ENCODE measurements at regions not wholly inside any gene's neighbourhood (a gene's known extent, or its start where the extent isn't known, plus 50 kb on each side); places are given as distances from the start of the nearest gene placed in this dataset.
"Not testable (repeated sequence)": the region's sequence is repeated elsewhere in the genome, so short reads cannot be mapped to it uniquely, and the experiment has no call there.

GRCh38 chr11:24199461-24199860 lies 297.4 kb upstream of the LUZP2 start:
- Histone ChIP-seq H3K27me3 (ENCODE audit: low read depth) (no peaks in the 10 kb centered on the region), H3K27ac (no peak overlapping the region), H3K36me3 (no peaks in the 10 kb centered on the region), H3K4me1 (no peaks in the 10 kb centered on the region), H3K9me3 (no peaks in the 10 kb centered on the region), H3K4me3 (no peak overlapping the region)
- DNase-seq: no peak
- no peak for ATAC-seq
- no peak for TF ChIP-seq CTCF (IDR thresholded peaks at IDR 0.05)
- intact Hi-C loops (cut with DNase I): no loop called here

GRCh38 chr11:24206030-24206429 lies 290.8 kb upstream of the LUZP2 start:
- H3K9me3 ChIP-seq: no peaks in the 10 kb centered on the region
- H3K27me3 ChIP-seq (ENCODE audit: low read depth): no peaks in the 10 kb centered on the region
- TF ChIP-seq CTCF (IDR thresholded peaks at IDR 0.05): no peak
- DNase-seq (no peak), ATAC-seq (no peak)
- no peaks in the 10 kb centered on the region for H3K36me3 ChIP-seq
- no peak overlapping the region for H3K27ac ChIP-seq
- H3K4me3 ChIP-seq: no peak overlapping the region
- intact Hi-C loops (cut with DNase I): no loop called here
- H3K4me1 ChIP-seq: no peaks in the 10 kb centered on the region

GRCh38 chr11:24206511-24206910 lies 290.3 kb upstream of the LUZP2 start:
- DNase-seq (no peak), ATAC-seq (no peak)
- Histone ChIP-seq H3K4me1 (no peaks in the 10 kb centered on the region), H3K36me3 (no peaks in the 10 kb centered on the region), H3K9me3 (no peaks in the 10 kb centered on the region), H3K27me3 (ENCODE audit: low read depth) (no peaks in the 10 kb centered on the region), H3K4me3 (no peak overlapping the region), H3K27ac (no peak overlapping the region)
- no peak for TF ChIP-seq CTCF (IDR thresholded peaks at IDR 0.05)
- intact Hi-C loops (cut with DNase I): no loop called here

GRCh38 chr11:24216488-24216887 lies 280.4 kb upstream of the LUZP2 start:
- Histone ChIP-seq H3K4me3 (no peak overlapping the region), H3K4me1 (no peaks in the 10 kb centered on the region), H3K27ac (no peak overlapping the region), H3K9me3 (no peaks in the 10 kb centered on the region), H3K27me3 (ENCODE audit: low read depth) (no peaks in the 10 kb centered on the region), H3K36me3 (no peaks in the 10 kb centered on the region)
- intact Hi-C loops (cut with DNase I): no loop called here
- no peak for ATAC-seq
- TF ChIP-seq CTCF (IDR thresholded peaks at IDR 0.05): no peak
- DNase-seq: no peak

- H3K9me3 ChIP-seq; DNase-seq; H3K4me3 ChIP-seq; intact Hi-C loops (cut with DNase I); H3K36me3 ChIP-seq; H3K4me1 ChIP-seq; H3K27me3 ChIP-seq (ENCODE audit: low read depth); ATAC-seq; H3K27ac ChIP-seq: not testable (repeated sequence)
These were observed 279.5 kb upstream of the LUZP2 start for GRCh38 chr11:24217319-24217718.

GRCh38 chr11:24225501-24225900 lies 271.4 kb upstream of the LUZP2 start:
- Histone ChIP-seq H3K27me3 (ENCODE audit: low read depth) (no peaks in the 10 kb centered on the region), H3K4me3 (no peak overlapping the region), H3K4me1 (no peaks in the 10 kb centered on the region), H3K27ac (no peak overlapping the region), H3K36me3 (no peaks in the 10 kb centered on the region), H3K9me3 (no peaks in the 10 kb centered on the region)
- no peak for TF ChIP-seq CTCF (IDR thresholded peaks at IDR 0.05)
- DNase-seq (no peak), ATAC-seq (no peak)
- intact Hi-C loops (cut with DNase I): no loop called here

Measured in lower lobe of right lung (tissue), 2 donors.